A549 (cell line): ENCODE measurements at regions not wholly inside any gene's neighbourhood (a gene's known extent, or its start where the extent isn't known, plus 50 kb on each side); places are given as distances from the start of the nearest gene placed in this dataset.

Experiments
- ATAC-seq, 2 experiments: fragments of 200-7000 bp in 1 of 2; fragments of >200 bp in 1 of 2; cut with Nextera tagmentation in 1 of 2; cut with Tn5 transposase in 1 of 2; 3 replicates each; pipeline versions ENCODE4 v1.8.0 to v1.9.1; 2018 to 2020; ENCODE audit warnings: mild to moderate bottlenecking in 1 of 2, moderate library complexity in 1 of 2
- CTCF ChIA-PET: fragments of 300-600 bp; sonication (Branson Sonifier 250); formaldehyde crosslinking; extraction: SDS; loops from one replicate; lab custom pipeline; 2021; ENCODE audit warnings: antibody characterized with exemption, inconsistent platforms; lab: Yijun Ruan, JAX
- POLR2A ChIA-PET: fragments of 350-600 bp; formaldehyde crosslinking; extraction: SDS; loops from one replicate; lab custom pipeline; 2021; ENCODE audit warnings: antibody characterized with exemption, inconsistent platforms; lab: Yijun Ruan, JAX
- DNase-seq, 2 experiments: peaks; one replicate each; pipeline versions ENCODE4 v3.0.0 to v3.0.0-alpha.2; 2011 to 2016; ENCODE audit warnings: low read depth in 1 of 2, low spot score in 1 of 2
- FAIRE-seq: peaks from 2 replicates; lab custom pipeline; 2011; peaks lifted over from hg19 to GRCh38; lab: Jason Lieb, UNC
- H3K27ac ChIP-seq, 2 experiments: fragments of >200 bp; sonication (Bioruptor Twin); formaldehyde crosslinking; 3 replicates each; pipeline ENCODE4 v1.5.1; 2016 to 2017
- H3K4me1 ChIP-seq: fragments of >200 bp; sonication (Bioruptor Twin); formaldehyde crosslinking; 3 replicates; pipeline ENCODE4 v1.6.1; 2016
- H3K4me2 ChIP-seq: fragments of >200 bp; sonication (Bioruptor Twin); formaldehyde crosslinking; 3 replicates; pipeline ENCODE4 v1.6.1; 2016
- H3K4me3 ChIP-seq: fragments of >200 bp; sonication (Bioruptor Twin); formaldehyde crosslinking; 3 replicates; pipeline ENCODE4 v1.5.1; 2016
- H3K9me3 ChIP-seq: fragments of >200 bp; sonication (Bioruptor Twin); formaldehyde crosslinking; 3 replicates; pipeline ENCODE4 v1.6.1; 2016
- ATOH8 ChIP-seq: fragments of 250-450 bp; sonication (Bioruptor Pico); IDR thresholded peaks from 2 replicates; pipeline ENCODE4 v1.5.0; 2020; ENCODE audit warnings: low read depth, mild to moderate bottlenecking, moderate library complexity
- BHLHE40 ChIP-seq: IDR thresholded peaks from 2 replicates; pipeline ENCODE4 v1.6.1; 2012; ENCODE audit warnings: low read depth, low read length, inconsistent platforms
- CBX8 ChIP-seq: fragments of 200-600 bp; sonication (generic); IDR thresholded peaks from 2 replicates; pipeline ENCODE4 v1.6.1; 2016
- CEBPB ChIP-seq, 2 experiments: fragments of >200 bp in 1 of 2; sonication (Bioruptor Twin) in 1 of 2; formaldehyde crosslinking in 1 of 2; IDR thresholded peaks; 2 replicates each; pipeline ENCODE4 v1.6.1; 2012 to 2016
- CHD2 ChIP-seq: fragments of 150-350 bp; IDR thresholded peaks from 2 replicates; pipeline ENCODE4 v1.6.1; 2014; ENCODE audit warnings: low read length; ENCODE audit not compliant: partially characterized antibody
- CHD4 ChIP-seq: fragments of 200-600 bp; sonication (generic); IDR thresholded peaks from 2 replicates; pipeline ENCODE4 v1.6.1; 2016; ENCODE audit warnings: antibody characterized with exemption, mild to moderate bottlenecking, borderline replicate concordance
- CTCF ChIP-seq: fragments of >200 bp; sonication (Bioruptor Twin); formaldehyde crosslinking; IDR thresholded peaks from 3 replicates; pipeline ENCODE4 v1.5.1; 2016
- EP300 ChIP-seq, 2 experiments: fragments of >200 bp; sonication (Bioruptor Twin); formaldehyde crosslinking; IDR thresholded peaks; 2 replicates in 1 of 2; 3 replicates in 1 of 2; pipeline ENCODE4 v1.6.1; 2016 to 2017
- FOXS1 ChIP-seq: fragments of 250-450 bp; sonication (Bioruptor Pico); IDR thresholded peaks from 2 replicates; pipeline ENCODE4 v1.5.0; 2020; ENCODE audit warnings: mild to moderate bottlenecking, moderate library complexity
- HES2 ChIP-seq: fragments of >200 bp; sonication (Bioruptor Twin); formaldehyde crosslinking; IDR thresholded peaks from 2 replicates; pipeline ENCODE4 v1.6.1; 2016
- HMGXB4 ChIP-seq: fragments of 250-450 bp; sonication (Bioruptor Pico); IDR thresholded peaks from 2 replicates; pipeline ENCODE4 v1.5.0; 2021; ENCODE audit warnings: mild to moderate bottlenecking, moderate library complexity, borderline replicate concordance
- HOXB13 ChIP-seq: fragments of 250-450 bp; sonication (Bioruptor Pico); IDR thresholded peaks from 2 replicates; pipeline ENCODE4 v1.5.0; 2020; ENCODE audit warnings: low read depth, mild to moderate bottlenecking, moderate library complexity
- MAFK ChIP-seq: fragments of 450-650 bp; IDR thresholded peaks from 2 replicates; pipeline ENCODE4 v1.6.1; 2014; ENCODE audit not compliant: partially characterized antibody
- MAX ChIP-seq: IDR thresholded peaks from 2 replicates; pipeline ENCODE4 v1.6.1; 2012
- NPAS2 ChIP-seq: fragments of 250-450 bp; sonication (Bioruptor Pico); IDR thresholded peaks from 2 replicates; pipeline ENCODE4 v1.8.0; 2022; ENCODE audit warnings: mild to moderate bottlenecking, moderate library complexity, borderline replicate concordance
- NR3C1 ChIP-seq: fragments of >200 bp; sonication (Bioruptor Twin); formaldehyde crosslinking; IDR thresholded peaks from 3 replicates; pipeline ENCODE4 v1.6.1; 2017
- RAD21 ChIP-seq, 2 experiments: fragments of >200 bp in 1 of 2; sonication (Bioruptor Twin) in 1 of 2; formaldehyde crosslinking in 1 of 2; IDR thresholded peaks in 1 of 2; conservative IDR thresholded peaks in 1 of 2; 2 replicates in 1 of 2; 3 replicates in 1 of 2; pipeline ENCODE4 v1.6.1; 2012 to 2018; ENCODE audit warnings: inconsistent platforms in 1 of 2
- ZNF302 ChIP-seq: fragments of 250-450 bp; sonication (Bioruptor Pico); IDR thresholded peaks from 2 replicates; pipeline ENCODE4 v1.9.0; 2021; ENCODE audit warnings: inconsistent platforms, mild to moderate bottlenecking, moderate library complexity
- WGBS: methylation state at CpG from one replicate; pipeline ENCODE4 v1.1.6; 2017; ENCODE audit errors: missing lambda C conversion rate; 5-methylcytosine and 5-hydroxymethylcytosine counted together
- TF ChIP-seq, protein P1 (sequence below): fragments of >200 bp; sonication (Bioruptor Twin); formaldehyde crosslinking; IDR thresholded peaks from 3 replicates; pipeline ENCODE4 v1.6.1; 2016
- TF ChIP-seq, protein P2 (sequence below): IDR thresholded peaks from 2 replicates; pipeline ENCODE4 v1.6.1; 2012; ENCODE audit warnings: low read depth, borderline replicate concordance

- 4% methylated on average over 3 of the region's 3 CpGs for WGBS
- H3K27ac ChIP-seq = no peak overlapping the region
- ATAC-seq = no peak
- ChIA-PET POLR2A (no interaction called here), CTCF (interaction anchor here (1.0 kb wide), 1 partner anchor 21 kb away, joined by 3 read pairs; no protein-coding TSS in a partner anchor)
- DNase-seq = no peak
- no peak for FAIRE-seq
- H3K4me2 ChIP-seq = no peak overlapping the region
- TF ChIP-seq MAX (no peak), NR3C1 (no peak), HOXB13 (no peak)
- no peaks in the 10 kb centered on the region for H3K9me3 ChIP-seq
- no peak overlapping the region for H3K4me3 ChIP-seq
- H3K4me1 ChIP-seq = no peaks in the 10 kb centered on the region
Measured at GRCh38 chr1:57530206-57530910, 106.5 kb upstream of the DAB1 start.

- no peaks in the 10 kb centered on the region for H3K4me1 ChIP-seq
- no peak overlapping the region for H3K4me2 ChIP-seq
- CTCF ChIA-PET = no interaction called here
- no peak overlapping the region for H3K27ac ChIP-seq
- no peaks in the 10 kb centered on the region for H3K9me3 ChIP-seq
- DNase-seq = no peak
- TF ChIP-seq, protein P1, sequence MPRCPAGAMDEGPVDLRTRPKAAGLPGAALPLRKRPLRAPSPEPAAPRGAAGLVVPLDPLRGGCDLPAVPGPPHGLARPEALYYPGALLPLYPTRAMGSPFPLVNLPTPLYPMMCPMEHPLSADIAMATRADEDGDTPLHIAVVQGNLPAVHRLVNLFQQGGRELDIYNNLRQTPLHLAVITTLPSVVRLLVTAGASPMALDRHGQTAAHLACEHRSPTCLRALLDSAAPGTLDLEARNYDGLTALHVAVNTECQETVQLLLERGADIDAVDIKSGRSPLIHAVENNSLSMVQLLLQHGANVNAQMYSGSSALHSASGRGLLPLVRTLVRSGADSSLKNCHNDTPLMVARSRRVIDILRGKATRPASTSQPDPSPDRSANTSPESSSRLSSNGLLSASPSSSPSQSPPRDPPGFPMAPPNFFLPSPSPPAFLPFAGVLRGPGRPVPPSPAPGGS = no peak
- POLR2A ChIA-PET = no interaction called here
- FAIRE-seq = no peak
- WGBS = 0% methylated on average over 3 of the region's 3 CpGs
- ATAC-seq = no peak
- no peak overlapping the region for H3K4me3 ChIP-seq
Measured at GRCh38 chr1:57522575-57522974, 98.7 kb upstream of the DAB1 start.

DNA sequence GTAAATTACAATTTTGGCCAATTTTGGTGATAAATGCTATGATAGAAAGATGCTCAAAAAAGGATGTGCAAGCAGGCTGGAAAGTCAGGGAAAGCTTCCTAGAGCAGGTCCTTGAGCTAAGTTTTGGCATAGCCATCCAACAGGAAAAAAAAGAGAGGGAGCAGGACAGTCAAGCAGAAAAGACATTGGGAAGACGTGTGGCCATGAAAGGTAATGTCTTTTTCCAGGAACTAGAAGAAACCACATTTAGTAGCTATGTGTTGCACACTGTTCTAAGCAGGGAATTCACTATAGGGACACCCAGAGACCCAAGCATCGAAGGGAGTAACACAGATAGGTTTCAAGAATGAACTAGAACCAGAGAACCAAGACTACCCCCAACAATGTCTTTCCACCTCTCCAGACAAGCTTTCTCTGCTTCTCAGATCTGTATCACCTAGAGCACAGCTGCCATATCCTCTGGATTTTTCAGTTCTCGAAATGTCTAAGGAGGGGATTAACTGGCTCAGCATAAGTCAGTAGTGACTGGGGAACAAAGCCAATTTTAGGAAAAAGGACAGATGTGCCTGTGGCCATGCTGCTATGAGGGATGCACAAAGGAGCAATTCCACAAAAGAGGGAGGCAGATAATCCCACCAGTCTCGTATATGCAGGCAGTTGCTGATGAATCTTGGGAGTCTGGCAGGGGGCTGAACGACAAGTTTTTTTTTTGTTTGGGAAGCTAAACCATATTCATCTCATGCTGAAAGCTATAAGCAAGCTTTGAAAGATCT, 97.1 kb upstream of the DAB1 start:
- DNase-seq (no peak), FAIRE-seq (no peak)
- ChIA-PET CTCF (no interaction called here), POLR2A (no interaction called here)
- Histone ChIP-seq H3K27ac (no peak overlapping the region), H3K4me1 (no peaks in the 10 kb centered on the region), H3K4me3 (no peak overlapping the region)
- 0% methylated on average over 5 of the region's 5 CpGs for WGBS
- TF ChIP-seq HES2 = no peak
- TF ChIP-seq NPAS2 = no peak
- no peak for TF ChIP-seq CBX8
- TF ChIP-seq ATOH8 = no peak
- no peak for TF ChIP-seq CEBPB (IDR thresholded peaks at IDR 0.05)
- TF ChIP-seq EP300 (IDR thresholded peaks at IDR 0.05) = no peak
- no peak for TF ChIP-seq CHD4
- no peak for TF ChIP-seq RAD21 (conservative IDR thresholded peaks at IDR 0.05 in 1 of 2, IDR thresholded peaks at IDR 0.05 in 1 of 2)
- no peak for TF ChIP-seq BHLHE40
- no peak for TF ChIP-seq CHD2
- TF ChIP-seq ZNF302 = no peak
- no peak for TF ChIP-seq MAX
- TF ChIP-seq FOXS1 = no peak
- TF ChIP-seq HMGXB4 (CRISPR knock-in tag) = no peak
- no peak for TF ChIP-seq CTCF
- TF ChIP-seq, protein P2, sequence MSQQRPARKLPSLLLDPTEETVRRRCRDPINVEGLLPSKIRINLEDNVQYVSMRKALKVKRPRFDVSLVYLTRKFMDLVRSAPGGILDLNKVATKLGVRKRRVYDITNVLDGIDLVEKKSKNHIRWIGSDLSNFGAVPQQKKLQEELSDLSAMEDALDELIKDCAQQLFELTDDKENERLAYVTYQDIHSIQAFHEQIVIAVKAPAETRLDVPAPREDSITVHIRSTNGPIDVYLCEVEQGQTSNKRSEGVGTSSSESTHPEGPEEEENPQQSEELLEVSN = no peak
- TF ChIP-seq, protein P1 = no peak
- no peak for TF ChIP-seq MAFK
- TF ChIP-seq, all 56 proteins: peak for 0
- H3K4me2 ChIP-seq = no peak overlapping the region
- no peak for ATAC-seq
- no peaks in the 10 kb centered on the region for H3K9me3 ChIP-seq
